ENCODE measurements at regions not wholly inside any gene's neighbourhood (a gene's known extent, or its start where the extent isn't known, plus 50 kb on each side); places are given as distances from the start of the nearest gene placed in this dataset.

- TF ChIP-seq CTCF (conservative IDR thresholded peaks at IDR 0.05; ENCODE audit: low read depth, low read length) (no peak), POLR2A (IDR thresholded peaks at IDR 0.05; ENCODE audit: low read depth, low read length) (no peak), RAD21 (IDR thresholded peaks at IDR 0.05; ENCODE audit: low read length) (no peak), ELK1 (IDR thresholded peaks at IDR 0.05; ENCODE audit: borderline replicate concordance, low read depth, low read length) (no peak), NFE2L2 (IDR thresholded peaks at IDR 0.05; ENCODE audit: low read depth, low read length) (no peak), RFX5 (IDR thresholded peaks at IDR 0.05; ENCODE audit: low read depth, low read length) (no peak), CEBPB (IDR thresholded peaks at IDR 0.05; ENCODE audit: low read depth, low read length) (no peak)
Observed at GRCh38 chr5:17401470-17402288, 96.4 kb upstream of the TAF11L2 start.

All from IMR-90 (cell line).